Vagina (tissue), 2 donors: ENCODE measurements at regions not wholly inside any gene's neighbourhood (a gene's known extent, or its start where the extent isn't known, plus 50 kb on each side); places are given as distances from the start of the nearest gene placed in this dataset.

ENCODE experiments used
- DNase-seq, 2 donors: peaks; one replicate each; pipeline ENCODE4 v3.0.0-alpha.2; 2017; ENCODE audit errors: extremely low spot score in 2 of 2
- H3K27ac ChIP-seq: fragments of 200-600 bp; sonication (generic); one replicate; pipeline ENCODE4 v1.5.1; 2019
- H3K27me3 ChIP-seq: fragments of 200-600 bp; sonication (generic); one replicate; pipeline ENCODE4 v1.5.1; 2019
- H3K36me3 ChIP-seq, 2 donors: fragments of 200-600 bp; sonication (generic); one replicate each; pipeline ENCODE4 v1.5.1; 2017 to 2019
- H3K4me1 ChIP-seq: fragments of 200-600 bp; sonication (generic); one replicate; pipeline ENCODE4 v1.5.1; 2019
- H3K4me3 ChIP-seq, 2 donors: fragments of 200-600 bp; sonication (generic); 1 replicate in 1 of 2; 2 replicates in 1 of 2; pipeline ENCODE4 v1.5.1; 2016 to 2019
- H3K9me3 ChIP-seq: fragments of 200-600 bp; sonication (generic); one replicate; pipeline ENCODE4 v1.5.1; 2019
- CTCF ChIP-seq, 3 experiments: fragments of 450-650 bp in 2 of 3; fragments of 200-600 bp in 1 of 3; sonication (generic) in 1 of 3; IDR thresholded peaks; one replicate each; pipeline ENCODE4 v1.5.1; 2017 to 2019; ENCODE audit warnings: antibody characterized with exemption in 3 of 3, mild to moderate bottlenecking in 2 of 3, moderate library complexity in 2 of 3
- POLR2A ChIP-seq, 2 donors: fragments of 450-650 bp; IDR thresholded peaks; one replicate each; pipeline ENCODE4 v1.6.1; 2017; ENCODE audit warnings: antibody characterized with exemption in 2 of 2, mild to moderate bottlenecking in 2 of 2, moderate library complexity in 2 of 2
- POLR2AphosphoS5 ChIP-seq, 2 donors: sonication (generic); formaldehyde crosslinking; IDR thresholded peaks; one replicate each; pipeline ENCODE4 v1.9.0; 2017; ENCODE audit warnings: antibody characterized with exemption in 2 of 2, mild to moderate bottlenecking in 2 of 2, low read depth in 1 of 2; ENCODE audit not compliant: insufficient read depth in 1 of 2
- intact Hi-C: fragments of 100-400 bp; cut with DNase I; formaldehyde crosslinking; loops from one replicate; pipeline ENCODE4 v1.15.1; 2023

GRCh38 chr1:72693376-72693775 is 411.0 kb upstream of the NEGR1 start:
- Histone ChIP-seq H3K9me3 (no peaks in the 10 kb centered on the region), H3K4me1 (no peaks in the 10 kb centered on the region), H3K27ac (no peak overlapping the region), H3K36me3 (no peaks in the 10 kb centered on the region), H3K27me3 (no peaks in the 10 kb centered on the region), H3K4me3 (no peak overlapping the region)
- no peak for DNase-seq
- intact Hi-C loops = no loop called here
- TF ChIP-seq POLR2A (IDR thresholded peaks at IDR 0.05) = no peak
- no peak for TF ChIP-seq CTCF (IDR thresholded peaks at IDR 0.05)
- TF ChIP-seq POLR2AphosphoS5 (IDR thresholded peaks at IDR 0.05; ENCODE audit: insufficient read depth in 1 of 2, low read depth in 1 of 2) = no peak

- intact Hi-C loops = no loop called here
Observed at GRCh38 chr1:72690871-72691270, 408.5 kb upstream of the NEGR1 start.

GRCh38 chr1:72678683-72679082 is 396.3 kb upstream of the NEGR1 start:
- Histone ChIP-seq H3K4me1 (no peaks in the 10 kb centered on the region), H3K4me3 (no peak overlapping the region), H3K36me3 (no peaks in the 10 kb centered on the region), H3K9me3 (no peaks in the 10 kb centered on the region), H3K27me3 (no peaks in the 10 kb centered on the region), H3K27ac (no peak overlapping the region)
- no peak for DNase-seq
- intact Hi-C loops = no loop called here
- no peak for TF ChIP-seq POLR2A (IDR thresholded peaks at IDR 0.05)
- TF ChIP-seq CTCF (IDR thresholded peaks at IDR 0.05) = no peak
- no peak for TF ChIP-seq POLR2AphosphoS5 (IDR thresholded peaks at IDR 0.05; ENCODE audit: insufficient read depth in 1 of 2, low read depth in 1 of 2)

More at GRCh38 chr1:72690871-72691270, 408.5 kb upstream of the NEGR1 start:
- H3K36me3 ChIP-seq = no peaks in the 10 kb centered on the region
- H3K27ac ChIP-seq = no peak overlapping the region
- H3K4me3 ChIP-seq = no peak overlapping the region
- H3K27me3 ChIP-seq = no peaks in the 10 kb centered on the region
- DNase-seq = no peak
- no peaks in the 10 kb centered on the region for H3K9me3 ChIP-seq
- no peaks in the 10 kb centered on the region for H3K4me1 ChIP-seq
- TF ChIP-seq POLR2A (IDR thresholded peaks at IDR 0.05) = no peak
- TF ChIP-seq POLR2AphosphoS5 (IDR thresholded peaks at IDR 0.05; ENCODE audit: insufficient read depth in 1 of 2, low read depth in 1 of 2) = no peak
- no peak for TF ChIP-seq CTCF (IDR thresholded peaks at IDR 0.05)

GRCh38 chr1:72670902-72671301 is 388.6 kb upstream of the NEGR1 start:
- H3K9me3 ChIP-seq = no peaks in the 10 kb centered on the region
- no peak for DNase-seq
- H3K27ac ChIP-seq = no peak overlapping the region
- no peak for TF ChIP-seq CTCF (IDR thresholded peaks at IDR 0.05)
- TF ChIP-seq POLR2A (IDR thresholded peaks at IDR 0.05) = no peak
- TF ChIP-seq POLR2AphosphoS5 (IDR thresholded peaks at IDR 0.05; ENCODE audit: insufficient read depth in 1 of 2, low read depth in 1 of 2) = no peak
- no peaks in the 10 kb centered on the region for H3K4me1 ChIP-seq
- no peak overlapping the region for H3K4me3 ChIP-seq
- no peaks in the 10 kb centered on the region for H3K27me3 ChIP-seq
- no peaks in the 10 kb centered on the region for H3K36me3 ChIP-seq
- intact Hi-C loops = no loop called here

- intact Hi-C loops = no loop called here
- Histone ChIP-seq H3K4me3 (no peak overlapping the region), H3K27ac (no peak overlapping the region), H3K4me1 (no peaks in the 10 kb centered on the region), H3K36me3 (no peaks in the 10 kb centered on the region), H3K27me3 (no peaks in the 10 kb centered on the region), H3K9me3 (no peaks in the 10 kb centered on the region)
- no peak for TF ChIP-seq CTCF (IDR thresholded peaks at IDR 0.05)
- TF ChIP-seq POLR2AphosphoS5 (IDR thresholded peaks at IDR 0.05; ENCODE audit: insufficient read depth in 1 of 2, low read depth in 1 of 2) = no peak
- TF ChIP-seq POLR2A (IDR thresholded peaks at IDR 0.05) = no peak
- DNase-seq = no peak
Observed at GRCh38 chr1:72662918-72663317, 380.6 kb upstream of the NEGR1 start.
